Choroid plexus epithelial cell (primary cell): ENCODE measurements at regions not wholly inside any gene's neighbourhood (a gene's known extent, or its start where the extent isn't known, plus 50 kb on each side); places are given as distances from the start of the nearest gene placed in this dataset.

Experiments used
- DNase-seq: peaks from one replicate; pipeline ENCODE4 v3.0.0-alpha.2; 2010; ENCODE audit warnings: low read depth
- H3K4me3 ChIP-seq: 2 replicates; pipeline ENCODE4 v1.5.1; 2011; ENCODE audit warnings: low read depth, mild to moderate bottlenecking, control low read depth, low read length, moderate library complexity
- CTCF ChIP-seq: conservative IDR thresholded peaks from 2 replicates; pipeline ENCODE4 v1.5.1; 2011; ENCODE audit warnings: low read depth, mild to moderate bottlenecking, control low read depth, inconsistent platforms, low read length, moderate library complexity

DNA sequence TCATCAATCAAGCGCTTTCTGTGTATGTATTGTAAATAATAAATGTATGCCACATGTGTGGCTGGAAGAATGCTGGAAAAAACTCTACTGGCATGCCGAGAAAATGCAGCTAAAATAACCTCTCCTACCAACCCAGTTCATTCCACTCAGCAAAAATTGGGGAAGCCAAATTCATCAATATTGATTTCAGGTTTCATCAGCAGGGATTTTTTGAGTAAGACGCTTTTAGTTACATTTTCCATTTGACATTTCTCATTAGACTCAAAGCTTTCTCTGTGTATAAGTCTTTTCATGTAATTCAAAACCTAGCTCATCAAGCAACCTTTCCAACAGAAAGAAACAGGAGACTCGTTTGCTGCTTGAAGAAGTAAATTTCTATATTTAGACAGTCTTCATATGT, 338.1 kb downstream of the DMRT2 start:
- TF ChIP-seq CTCF: no peak
- no peak overlapping the region for H3K4me3 ChIP-seq
- DNase-seq: no peak

DNA sequence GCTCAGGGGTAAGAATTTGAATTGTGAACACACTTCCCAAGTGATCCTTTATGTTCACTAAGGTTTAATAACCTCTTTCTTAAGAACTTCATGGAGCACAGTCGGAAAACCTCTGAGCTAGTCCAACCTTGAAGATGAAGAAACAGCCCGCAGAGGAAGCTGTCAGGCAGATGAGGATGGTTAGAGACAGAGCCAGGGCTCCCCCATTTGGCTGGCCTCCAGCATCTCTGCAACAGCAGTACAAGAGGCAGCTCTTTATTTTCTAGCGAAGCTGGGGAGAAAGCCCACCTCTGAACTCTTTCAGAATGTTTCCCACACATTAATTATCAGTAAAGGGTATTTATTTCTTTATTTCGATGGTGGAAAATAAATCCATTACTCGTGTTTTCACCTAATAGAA, 350.8 kb downstream of the DMRT2 start:
- no peak for TF ChIP-seq CTCF
- no peak for DNase-seq
- H3K4me3 ChIP-seq: no peak overlapping the region

- no peak for TF ChIP-seq CTCF
- DNase-seq: no peak
Measured at GRCh38 chr9:1404940-1405339, 354.8 kb downstream of the DMRT2 start.

GRCh38 chr9:1411826-1412225, 361.7 kb downstream of the DMRT2 start:
- no peak for DNase-seq
- H3K4me3 ChIP-seq: no peak overlapping the region
- no peak for TF ChIP-seq CTCF

More at GRCh38 chr9:1404940-1405339, 354.8 kb downstream of the DMRT2 start:
- H3K4me3 ChIP-seq: no peak overlapping the region

GRCh38 chr9:1414711-1415131, 364.6 kb downstream of the DMRT2 start:
- TF ChIP-seq CTCF: no peak
- no peak for DNase-seq
- H3K4me3 ChIP-seq: no peak overlapping the region

- no peak overlapping the region for H3K4me3 ChIP-seq
- TF ChIP-seq CTCF: no peak
- no peak for DNase-seq
Measured at GRCh38 chr9:1415146-1415545, 365.0 kb downstream of the DMRT2 start.

- H3K4me3 ChIP-seq: no peak overlapping the region
- no peak for TF ChIP-seq CTCF
- no peak for DNase-seq
Measured at GRCh38 chr9:1416261-1416660, 366.1 kb downstream of the DMRT2 start.
